ENCODE measurements at regions not wholly inside any gene's neighbourhood (a gene's known extent, or its start where the extent isn't known, plus 50 kb on each side); places are given as distances from the start of the nearest gene placed in this dataset.

GRCh38 chr15:98113327-98113726 lies 152.8 kb downstream of the ARRDC4 start:
- no peak for TF ChIP-seq FOXP2 (optimal IDR thresholded peaks at IDR 0.05; ENCODE audit: borderline replicate concordance, extremely low read depth, extremely low read length, insufficient read depth)
- no peak for TF ChIP-seq SIN3A (IDR thresholded peaks at IDR 0.05; ENCODE audit: borderline replicate concordance, insufficient read depth, low read length)
- TF ChIP-seq TAF1 (IDR thresholded peaks at IDR 0.05; ENCODE audit: borderline replicate concordance, insufficient read depth, low read length) = no peak
- no peak for TF ChIP-seq POLR2AphosphoS5 (IDR thresholded peaks at IDR 0.05; ENCODE audit: low read depth, low read length)
- TF ChIP-seq, protein P1, sequence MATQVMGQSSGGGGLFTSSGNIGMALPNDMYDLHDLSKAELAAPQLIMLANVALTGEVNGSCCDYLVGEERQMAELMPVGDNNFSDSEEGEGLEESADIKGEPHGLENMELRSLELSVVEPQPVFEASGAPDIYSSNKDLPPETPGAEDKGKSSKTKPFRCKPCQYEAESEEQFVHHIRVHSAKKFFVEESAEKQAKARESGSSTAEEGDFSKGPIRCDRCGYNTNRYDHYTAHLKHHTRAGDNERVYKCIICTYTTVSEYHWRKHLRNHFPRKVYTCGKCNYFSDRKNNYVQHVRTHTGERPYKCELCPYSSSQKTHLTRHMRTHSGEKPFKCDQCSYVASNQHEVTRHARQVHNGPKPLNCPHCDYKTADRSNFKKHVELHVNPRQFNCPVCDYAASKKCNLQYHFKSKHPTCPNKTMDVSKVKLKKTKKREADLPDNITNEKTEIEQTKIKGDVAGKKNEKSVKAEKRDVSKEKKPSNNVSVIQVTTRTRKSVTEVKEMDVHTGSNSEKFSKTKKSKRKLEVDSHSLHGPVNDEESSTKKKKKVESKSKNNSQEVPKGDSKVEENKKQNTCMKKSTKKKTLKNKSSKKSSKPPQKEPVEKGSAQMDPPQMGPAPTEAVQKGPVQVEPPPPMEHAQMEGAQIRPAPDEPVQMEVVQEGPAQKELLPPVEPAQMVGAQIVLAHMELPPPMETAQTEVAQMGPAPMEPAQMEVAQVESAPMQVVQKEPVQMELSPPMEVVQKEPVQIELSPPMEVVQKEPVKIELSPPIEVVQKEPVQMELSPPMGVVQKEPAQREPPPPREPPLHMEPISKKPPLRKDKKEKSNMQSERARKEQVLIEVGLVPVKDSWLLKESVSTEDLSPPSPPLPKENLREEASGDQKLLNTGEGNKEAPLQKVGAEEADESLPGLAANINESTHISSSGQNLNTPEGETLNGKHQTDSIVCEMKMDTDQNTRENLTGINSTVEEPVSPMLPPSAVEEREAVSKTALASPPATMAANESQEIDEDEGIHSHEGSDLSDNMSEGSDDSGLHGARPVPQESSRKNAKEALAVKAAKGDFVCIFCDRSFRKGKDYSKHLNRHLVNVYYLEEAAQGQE (IDR thresholded peaks at IDR 0.05; ENCODE audit: insufficient read depth in 1 of 2, low read depth in 2 of 2, low read length in 2 of 2) = no peak

GRCh38 chr15:98120561-98120960 lies 160.1 kb downstream of the ARRDC4 start:
- TF ChIP-seq, protein P1 (IDR thresholded peaks at IDR 0.05; ENCODE audit: insufficient read depth in 1 of 2, low read depth in 2 of 2, low read length in 2 of 2) = no peak
- TF ChIP-seq FOXP2 (optimal IDR thresholded peaks at IDR 0.05; ENCODE audit: borderline replicate concordance, extremely low read depth, extremely low read length, insufficient read depth) (no peak), TAF1 (IDR thresholded peaks at IDR 0.05; ENCODE audit: borderline replicate concordance, insufficient read depth, low read length) (no peak), POLR2AphosphoS5 (IDR thresholded peaks at IDR 0.05; ENCODE audit: low read depth, low read length) (no peak), SIN3A (IDR thresholded peaks at IDR 0.05; ENCODE audit: borderline replicate concordance, insufficient read depth, low read length) (no peak)

DNA sequence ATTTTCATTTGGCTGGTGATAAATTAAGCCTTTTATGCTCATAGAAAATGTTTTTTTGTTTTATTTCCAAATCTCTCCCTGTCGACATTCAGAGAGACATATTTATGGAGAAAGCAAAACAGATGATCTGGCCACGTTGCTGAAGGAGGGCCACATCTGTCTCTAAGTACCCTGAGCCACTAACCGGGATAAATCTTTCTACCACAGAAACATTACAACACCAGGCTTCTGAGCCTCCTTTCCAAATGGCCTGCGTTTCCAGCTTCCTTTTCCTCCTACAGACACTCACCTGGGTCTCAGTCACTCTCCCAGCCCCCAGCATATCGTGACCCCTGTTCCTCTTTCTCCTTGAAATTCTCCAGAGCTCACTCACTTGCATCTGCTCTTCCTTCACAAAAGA lies 161.0 kb downstream of the ARRDC4 start:
- no peak for TF ChIP-seq FOXP2 (optimal IDR thresholded peaks at IDR 0.05; ENCODE audit: borderline replicate concordance, extremely low read depth, extremely low read length, insufficient read depth)
- no peak for TF ChIP-seq TAF1 (IDR thresholded peaks at IDR 0.05; ENCODE audit: borderline replicate concordance, insufficient read depth, low read length)
- TF ChIP-seq, protein P1 (IDR thresholded peaks at IDR 0.05; ENCODE audit: insufficient read depth in 1 of 2, low read depth in 2 of 2, low read length in 2 of 2) = no peak
- no peak for TF ChIP-seq POLR2AphosphoS5 (IDR thresholded peaks at IDR 0.05; ENCODE audit: low read depth, low read length)
- no peak for TF ChIP-seq SIN3A (IDR thresholded peaks at IDR 0.05; ENCODE audit: borderline replicate concordance, insufficient read depth, low read length)

- TF ChIP-seq, protein P1 (IDR thresholded peaks at IDR 0.05; ENCODE audit: insufficient read depth in 1 of 2, low read depth in 2 of 2, low read length in 2 of 2) = no peak
- TF ChIP-seq POLR2AphosphoS5 (IDR thresholded peaks at IDR 0.05; ENCODE audit: low read depth, low read length) = no peak
- TF ChIP-seq FOXP2 (optimal IDR thresholded peaks at IDR 0.05; ENCODE audit: borderline replicate concordance, extremely low read depth, extremely low read length, insufficient read depth) = no peak
- TF ChIP-seq SIN3A (IDR thresholded peaks at IDR 0.05; ENCODE audit: borderline replicate concordance, insufficient read depth, low read length) = no peak
- no peak for TF ChIP-seq TAF1 (IDR thresholded peaks at IDR 0.05; ENCODE audit: borderline replicate concordance, insufficient read depth, low read length)
Measured at GRCh38 chr15:98121957-98122356, 161.5 kb downstream of the ARRDC4 start.

DNA sequence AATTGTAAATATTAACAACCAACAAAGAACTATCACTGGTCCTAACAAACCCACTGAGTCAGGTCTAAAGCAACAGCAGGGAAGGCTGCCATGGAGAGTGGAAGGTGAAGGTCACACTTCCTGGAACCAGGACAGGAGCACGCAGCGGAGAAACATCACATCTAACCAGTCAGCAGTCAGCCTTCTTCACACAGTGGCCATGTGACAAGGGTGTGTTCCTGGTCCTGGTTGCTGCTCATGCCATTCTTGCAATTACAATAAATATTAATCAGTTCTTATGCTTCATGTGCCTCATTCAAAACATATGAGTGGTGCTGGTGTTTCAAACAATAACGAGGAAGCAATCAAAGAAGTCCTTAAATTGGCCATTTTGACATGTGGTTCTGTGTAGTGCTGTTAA lies 162.8 kb downstream of the ARRDC4 start:
- TF ChIP-seq POLR2AphosphoS5 (IDR thresholded peaks at IDR 0.05; ENCODE audit: low read depth, low read length) (no peak), TAF1 (IDR thresholded peaks at IDR 0.05; ENCODE audit: borderline replicate concordance, insufficient read depth, low read length) (no peak), SIN3A (IDR thresholded peaks at IDR 0.05; ENCODE audit: borderline replicate concordance, insufficient read depth, low read length) (no peak)
- TF ChIP-seq, protein P1 (IDR thresholded peaks at IDR 0.05; ENCODE audit: insufficient read depth in 1 of 2, low read depth in 2 of 2, low read length in 2 of 2) = no peak

Measured in PFSK-1 (cell line).